NCI-H2196 (cell line): ENCODE measurements at regions not wholly inside any gene's neighbourhood (a gene's known extent, or its start where the extent isn't known, plus 50 kb on each side); places are given as distances from the start of the nearest gene placed in this dataset.
"Not testable (repeated sequence)": the region's sequence is repeated elsewhere in the genome, so short reads cannot be mapped to it uniquely, and the experiment has no call there.

Experiments used
- DNase-seq: peaks from one replicate; lab custom pipeline; 2025; ENCODE audit not compliant: unreplicated experiment; lab: John Stamatoyannopoulos, UW

DNA sequence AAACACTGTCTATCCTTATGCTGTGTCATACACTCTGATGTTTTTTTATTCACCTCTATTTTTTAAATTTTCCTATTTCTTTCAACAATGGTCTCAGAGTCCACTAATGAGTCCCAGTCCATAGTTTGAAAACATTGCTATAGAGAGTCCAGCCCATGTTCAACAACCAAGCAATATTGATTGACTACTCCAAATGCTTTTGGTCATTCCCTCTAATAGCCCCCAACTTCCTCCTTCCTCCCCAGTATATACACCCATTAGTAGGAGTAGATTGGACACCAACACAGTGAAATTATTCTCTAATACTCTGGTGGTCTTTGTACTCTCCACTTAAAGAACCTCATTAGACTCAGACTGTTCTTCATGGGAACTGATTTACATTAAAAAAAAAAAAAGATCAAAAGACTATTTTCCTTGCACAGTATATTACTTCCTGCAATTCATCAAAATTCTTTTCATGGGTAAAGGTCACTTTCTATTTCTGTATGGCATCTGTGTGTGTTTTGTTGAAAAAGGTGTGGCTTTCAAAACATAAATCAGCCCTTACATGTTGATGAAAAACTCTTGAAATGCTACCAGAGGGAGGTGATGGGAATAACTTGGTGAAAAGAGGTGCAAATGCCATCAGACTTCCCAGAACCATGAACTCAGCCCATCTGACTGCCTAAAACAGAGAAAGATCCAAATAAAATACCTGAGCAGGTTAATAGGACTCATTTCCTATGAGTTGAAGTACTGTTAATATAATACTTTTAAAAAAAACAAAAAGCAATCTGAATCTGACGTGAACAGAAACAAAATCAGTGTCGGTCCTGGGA lies 250.3 kb upstream of the KLF3 start:
- no peak for DNase-seq

DNA sequence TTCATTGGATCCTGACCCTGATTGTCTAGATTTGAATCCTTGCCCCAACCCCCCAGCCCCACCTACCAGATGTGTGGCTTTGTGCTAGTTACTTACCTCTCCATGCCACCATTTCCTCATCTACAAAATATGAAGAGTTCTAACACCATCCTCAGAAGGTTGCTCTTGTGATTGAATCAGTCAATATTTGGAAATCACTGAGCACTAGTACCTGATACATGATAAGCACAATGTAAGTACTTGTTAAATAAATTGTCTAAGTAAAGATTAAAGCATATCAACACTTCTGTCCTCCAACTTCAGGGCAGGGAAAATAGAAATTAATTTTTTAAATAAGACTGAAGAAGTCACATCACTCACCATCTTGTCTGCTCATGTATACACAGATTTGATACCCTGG lies 249.6 kb upstream of the KLF3 start:
- no peak for DNase-seq

DNA sequence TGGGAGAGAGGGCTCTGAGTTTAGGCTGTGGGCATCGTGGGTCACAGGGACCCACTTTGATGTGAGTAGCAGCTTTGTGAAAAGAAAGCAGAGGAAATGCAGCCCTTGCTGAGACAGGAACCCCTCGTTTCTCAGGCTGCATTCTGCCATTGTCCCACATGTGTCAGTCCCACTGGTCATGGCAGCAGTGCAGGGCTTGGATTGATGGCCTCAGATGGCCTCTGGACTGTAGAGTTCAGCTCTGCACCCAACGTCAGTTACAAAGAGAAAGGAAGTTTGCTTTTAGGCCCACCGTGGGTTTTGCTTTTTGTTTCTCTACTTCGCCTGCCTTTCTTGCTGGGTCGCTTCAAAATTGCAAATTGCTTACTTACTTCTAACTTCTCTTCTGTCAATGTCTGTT lies 248.3 kb upstream of the KLF3 start:
- no peak for DNase-seq

DNA sequence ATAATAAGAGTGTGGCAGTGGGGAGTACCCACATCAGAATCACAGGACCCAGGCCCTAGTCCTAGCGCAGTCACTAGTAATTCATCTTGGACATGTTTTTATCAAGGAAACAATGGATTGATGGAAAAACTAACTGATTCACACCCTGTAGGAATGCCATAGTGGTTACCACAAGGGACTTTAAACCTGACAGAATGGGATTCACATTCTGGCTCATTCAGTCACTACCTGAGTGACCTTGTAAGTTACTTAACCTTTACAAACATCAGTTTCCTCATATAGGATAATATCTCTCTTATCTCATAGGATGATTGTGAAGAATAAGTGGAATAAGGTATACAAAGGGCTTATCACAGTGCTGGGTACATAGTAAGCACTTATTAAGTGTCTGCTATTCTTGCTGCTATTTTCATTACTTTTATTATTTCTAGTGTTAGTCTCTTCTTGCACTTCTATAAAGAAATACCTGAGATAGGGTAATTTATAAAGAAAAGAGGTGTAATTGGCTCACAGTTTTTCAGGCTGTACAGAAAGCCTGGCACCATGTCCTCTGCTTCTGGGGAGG lies 247.5 kb upstream of the KLF3 start:
- DNase-seq, result no peak

GRCh38 chr4:38420254-38420653 lies 243.7 kb upstream of the KLF3 start:
- DNase-seq, result not testable (repeated sequence)

DNA sequence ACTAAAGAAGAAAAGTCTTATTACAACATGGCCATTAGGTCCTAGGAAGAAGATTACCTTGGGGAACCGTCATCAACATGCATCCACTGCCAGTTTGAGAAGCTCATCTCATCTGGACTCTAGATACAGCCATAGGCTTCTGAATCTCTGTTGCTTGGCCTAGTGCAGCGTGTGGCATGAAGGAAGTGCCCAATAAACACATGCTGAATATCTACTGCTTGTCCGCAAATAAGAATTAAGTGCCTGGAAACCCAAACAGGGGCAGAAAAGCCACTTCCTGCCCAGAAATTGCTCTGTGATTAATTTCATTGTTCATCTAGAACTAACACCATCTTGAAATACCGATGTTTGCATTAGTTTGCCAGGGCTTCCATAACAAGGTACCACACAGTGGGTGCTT lies 241.1 kb upstream of the KLF3 start:
- DNase-seq, result no peak

DNA sequence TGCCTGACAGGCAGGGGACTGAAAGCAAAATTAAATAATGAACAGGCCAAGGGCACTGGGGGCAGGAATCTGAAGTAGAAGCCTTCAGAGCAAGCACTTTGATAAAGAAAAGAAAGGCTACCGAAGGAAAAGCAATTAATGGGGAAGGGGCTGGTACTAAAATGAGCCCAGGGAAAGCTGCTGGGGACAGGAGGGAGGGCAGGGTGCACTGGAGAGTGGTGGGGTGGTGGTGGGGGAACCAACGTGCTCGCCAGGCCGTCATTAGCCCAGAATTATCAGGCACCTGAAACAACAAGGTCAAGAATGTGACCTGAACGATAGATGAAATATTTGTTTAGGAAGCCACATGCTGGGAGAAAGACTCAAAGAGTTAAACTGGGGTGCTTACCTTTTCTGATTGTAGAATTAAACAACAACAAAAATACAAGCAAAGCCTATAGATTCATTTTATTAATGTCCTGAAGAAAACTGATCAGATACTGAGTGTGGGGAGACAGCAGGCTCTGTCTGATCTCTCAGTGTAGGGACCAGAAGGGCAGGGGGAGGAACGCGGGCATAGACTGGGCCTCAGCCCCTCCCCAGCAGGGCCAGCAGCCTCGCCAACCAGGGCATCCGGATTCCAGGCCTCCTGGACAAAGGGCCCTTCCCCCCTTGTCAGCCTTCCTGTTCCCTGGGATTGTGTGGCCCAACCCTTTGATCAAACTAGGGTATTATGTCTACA lies 239.7 kb upstream of the KLF3 start:
- no peak for DNase-seq

DNA sequence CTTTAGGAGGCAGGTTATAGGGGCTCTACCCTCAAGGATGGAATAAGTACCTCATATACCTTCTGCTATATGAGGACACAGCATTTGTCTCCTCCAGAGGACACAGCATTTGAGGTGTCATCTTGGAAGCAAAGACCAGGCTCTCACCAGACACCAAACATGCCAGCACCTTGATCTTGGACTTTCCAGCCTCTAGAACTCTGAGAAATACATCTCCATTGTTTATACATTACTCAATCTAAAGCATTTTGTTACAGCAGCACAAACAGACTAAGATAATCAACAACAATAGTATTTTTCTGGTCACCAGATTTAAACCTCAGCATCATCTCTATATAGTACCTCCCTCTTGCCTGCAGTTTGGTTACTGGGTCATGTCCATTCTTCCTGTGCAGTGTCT lies 237.5 kb upstream of the KLF3 start:
- no peak for DNase-seq

DNA sequence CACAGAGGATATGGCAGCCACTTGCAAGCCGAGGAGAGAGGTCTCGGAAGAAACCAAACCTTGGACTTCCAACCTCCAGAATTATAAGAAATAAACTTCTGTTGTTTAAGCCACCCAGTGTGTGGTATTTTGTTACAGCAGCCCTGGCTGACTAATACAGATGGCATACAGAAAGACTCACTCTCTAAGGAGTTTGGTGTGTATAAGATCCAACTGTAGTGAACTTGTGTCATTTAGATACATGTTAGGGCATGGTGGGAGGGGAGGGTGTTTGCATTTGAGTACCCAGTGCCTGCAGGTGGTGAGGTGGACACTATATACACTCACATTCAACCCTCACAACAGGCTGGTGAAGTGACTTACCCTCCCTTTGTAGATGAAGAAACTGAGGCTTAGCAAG lies 233.2 kb upstream of the KLF3 start:
- no peak for DNase-seq

DNA sequence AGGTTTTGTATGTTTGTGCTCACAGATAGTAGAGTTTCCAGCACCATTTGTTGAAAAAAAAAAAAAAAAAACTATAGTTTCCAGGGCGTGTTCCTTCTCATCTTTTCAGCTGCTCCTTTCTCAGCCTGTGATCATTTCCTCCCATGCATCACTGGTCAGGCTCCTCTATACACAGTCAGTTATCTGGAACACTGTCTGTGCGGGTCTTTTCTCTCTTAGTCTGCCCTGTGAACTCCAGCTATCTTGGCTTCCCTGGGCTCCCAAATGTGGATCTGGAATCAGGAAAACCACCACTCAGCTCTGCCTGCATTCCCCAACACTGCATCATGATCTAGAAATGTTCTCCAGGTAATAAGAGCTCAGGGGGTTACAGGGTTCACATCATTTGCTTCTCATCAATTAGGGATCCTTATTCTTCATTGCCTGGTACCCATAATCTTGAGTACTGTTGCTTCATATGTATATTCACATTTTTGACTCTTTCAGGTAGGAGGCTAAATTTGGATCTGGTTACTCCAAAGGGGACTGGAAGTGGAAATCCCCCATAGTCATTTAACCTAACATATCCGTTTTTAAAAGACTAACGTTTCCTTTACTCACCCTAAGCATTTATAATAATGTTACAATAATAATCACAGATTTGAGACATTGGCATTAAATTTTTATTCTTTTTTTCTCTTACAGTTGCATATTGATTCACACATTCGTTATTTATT lies 221.8 kb upstream of the KLF3 start:
- DNase-seq, result no peak

GRCh38 chr4:38449506-38450174 lies 214.4 kb upstream of the KLF3 start:
- DNase-seq, result no peak

DNA sequence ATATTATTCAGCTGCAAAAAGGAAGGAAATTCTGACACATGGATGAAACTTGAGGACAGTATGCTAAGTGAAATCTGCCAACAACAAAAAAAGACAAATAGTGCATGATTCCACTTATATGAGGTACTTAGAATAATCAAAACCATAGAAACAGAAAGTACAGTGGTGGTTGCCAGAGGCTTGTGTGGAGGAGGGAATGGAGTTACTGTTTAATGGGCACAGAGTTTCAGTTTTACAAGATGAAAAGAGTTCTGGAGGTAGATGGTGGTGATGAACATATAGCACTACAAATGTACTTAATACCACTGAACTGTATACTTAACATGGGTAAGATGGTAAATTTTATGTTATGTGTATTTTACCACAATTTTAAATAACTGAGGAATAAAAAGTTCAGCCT lies 212.0 kb upstream of the KLF3 start:
- no peak for DNase-seq

- DNase-seq, result no peak
These were observed 211.5 kb upstream of the KLF3 start for GRCh38 chr4:38452542-38452941.

DNA sequence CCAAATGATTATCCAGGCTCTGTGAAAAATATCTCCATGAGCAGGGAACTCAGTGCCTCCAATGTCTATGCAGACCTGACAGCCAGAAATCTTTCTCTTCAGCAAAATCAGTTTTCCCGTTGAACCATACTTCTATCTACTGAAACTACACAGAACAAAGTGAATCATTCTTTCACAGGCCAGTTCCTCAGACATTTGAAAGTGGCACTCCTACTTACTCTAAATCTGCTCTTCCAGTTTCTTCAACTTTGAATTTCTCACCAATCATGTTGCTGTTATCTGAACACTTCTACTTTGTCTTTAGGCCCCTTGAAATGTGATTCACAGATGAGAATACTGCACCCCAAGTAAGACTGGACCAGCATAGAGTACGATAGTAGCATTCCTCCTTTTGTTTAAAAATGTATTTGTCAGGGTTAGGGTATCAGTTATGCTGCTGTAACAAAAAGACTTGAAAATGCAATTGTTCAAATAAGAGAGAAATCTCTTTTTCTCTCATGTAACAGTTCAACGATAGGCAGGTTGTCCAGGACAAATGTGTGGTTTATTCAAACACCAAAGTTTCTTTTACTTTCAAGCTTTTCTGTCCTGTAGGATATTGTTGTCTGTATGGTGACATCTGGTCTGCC lies 210.6 kb upstream of the KLF3 start:
- DNase-seq, result no peak

DNA sequence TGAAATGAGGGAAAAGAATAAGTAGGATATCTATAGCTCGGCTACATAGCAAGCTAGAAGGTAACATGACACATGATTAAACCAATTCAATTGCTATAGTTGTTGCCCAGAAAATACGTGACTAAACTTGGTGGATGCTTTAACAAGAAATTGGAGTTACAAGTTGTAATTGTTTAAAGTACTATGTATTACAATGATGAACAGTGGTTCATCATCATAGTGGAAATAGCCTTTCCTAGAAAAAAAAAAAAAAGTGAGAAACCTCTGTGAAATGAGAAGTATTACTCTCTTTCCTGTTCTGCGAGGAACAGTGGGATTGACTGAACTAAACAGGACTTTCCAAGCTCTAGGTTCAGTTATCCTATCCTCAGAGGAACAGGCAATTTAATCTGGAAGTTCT lies 209.7 kb upstream of the KLF3 start:
- DNase-seq, result no peak

- DNase-seq, result no peak
These were observed 208.7 kb upstream of the KLF3 start for GRCh38 chr4:38455092-38455862.

DNA sequence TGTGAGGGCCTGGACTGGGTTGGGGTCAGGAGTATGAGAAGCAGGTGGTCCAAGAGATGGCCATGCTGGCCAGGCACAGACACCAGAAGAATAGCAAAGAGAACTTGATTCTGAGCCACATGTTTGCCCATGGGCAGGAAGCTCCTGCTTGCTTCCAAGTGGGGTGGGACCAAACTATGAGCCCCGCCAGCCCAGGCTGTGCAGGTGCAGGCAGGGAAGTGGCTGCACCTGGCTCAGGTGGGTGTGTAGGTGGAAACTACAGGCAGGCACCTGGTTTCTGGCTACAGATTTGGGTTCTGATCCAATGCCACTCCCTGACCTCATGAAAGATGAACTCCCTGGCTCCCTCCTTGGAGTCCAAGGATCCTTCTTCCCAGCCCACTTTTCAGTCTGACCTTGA lies 207.9 kb upstream of the KLF3 start:
- peak; percentile 7 for DNase-seq

- no peak for DNase-seq
These were observed 202.7 kb upstream of the KLF3 start for GRCh38 chr4:38461342-38461741.

DNA sequence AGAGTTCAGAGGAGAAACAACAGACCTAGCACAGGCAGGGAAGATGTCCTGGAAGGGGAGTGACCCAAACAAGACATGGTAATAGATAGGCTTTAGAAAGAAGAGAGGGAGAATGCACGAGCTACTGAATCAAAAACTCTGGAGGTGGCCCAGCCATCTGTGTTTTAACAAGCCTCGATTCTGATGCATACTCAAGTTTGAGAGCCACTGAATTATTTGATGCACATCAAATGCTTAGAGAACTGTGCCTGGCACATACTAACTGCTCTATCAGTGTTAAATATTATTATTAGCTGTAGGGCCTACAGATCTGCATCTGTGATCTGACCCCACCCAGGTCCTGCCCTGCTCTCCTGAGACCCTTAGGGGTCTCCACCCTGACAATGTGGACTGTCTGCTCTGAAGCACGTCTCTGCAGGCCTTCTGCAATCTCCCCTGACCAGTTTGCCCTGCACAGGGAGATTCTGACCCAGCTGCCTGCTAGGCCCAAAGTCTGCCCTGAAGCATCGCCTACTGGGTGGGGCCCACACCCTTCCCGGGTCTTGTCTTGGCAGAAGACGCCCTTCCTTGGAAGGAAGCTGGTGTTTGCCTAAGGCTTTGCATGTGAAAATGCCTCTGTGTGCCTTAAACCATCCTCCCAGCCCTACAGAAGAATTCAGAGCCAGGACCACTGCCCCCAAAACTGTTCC lies 201.5 kb upstream of the KLF3 start:
- DNase-seq, result no peak
